Mesothelial cell of epicardium (in vitro differentiated cells): ENCODE measurements at regions not wholly inside any gene's neighbourhood (a gene's known extent, or its start where the extent isn't known, plus 50 kb on each side); places are given as distances from the start of the nearest gene placed in this dataset.
"Not testable (repeated sequence)": the region's sequence is repeated elsewhere in the genome, so short reads cannot be mapped to it uniquely, and the experiment has no call there.

ENCODE experiments used
- DNase-seq, 2 experiments: peaks; one replicate each; pipeline ENCODE4 v3.0.0; 2021; ENCODE audit warnings: low spot score in 2 of 2; ENCODE audit not compliant: unreplicated experiment in 2 of 2
- H3K27ac Mint-ChIP-seq: 2 replicates; pipeline ENCODE4 v1.8.0; 2021; ENCODE audit warnings: mixed read lengths
- H3K27me3 Mint-ChIP-seq: 2 replicates; pipeline ENCODE4 v1.8.0; 2021; ENCODE audit warnings: low read depth, mixed read lengths
- H3K36me3 Mint-ChIP-seq: 2 replicates; pipeline ENCODE4 v1.8.0; 2021; ENCODE audit warnings: mixed read lengths
- H3K4me1 Mint-ChIP-seq: 2 replicates; pipeline ENCODE4 v1.8.0; 2021; ENCODE audit warnings: mixed read lengths
- H3K4me3 Mint-ChIP-seq: 2 replicates; pipeline ENCODE4 v1.8.0; 2021; ENCODE audit warnings: mild to moderate bottlenecking, moderate library complexity, mixed read lengths
- H3K9me3 Mint-ChIP-seq: 2 replicates; pipeline ENCODE4 v1.8.0; 2021; ENCODE audit warnings: mixed read lengths
- CTCF ChIP-seq: fragments of 200-600 bp; sonication (generic); IDR thresholded peaks from one replicate; pipeline ENCODE4 v1.5.0; 2021; ENCODE audit warnings: antibody characterized with exemption; ENCODE audit not compliant: unreplicated experiment

DNA sequence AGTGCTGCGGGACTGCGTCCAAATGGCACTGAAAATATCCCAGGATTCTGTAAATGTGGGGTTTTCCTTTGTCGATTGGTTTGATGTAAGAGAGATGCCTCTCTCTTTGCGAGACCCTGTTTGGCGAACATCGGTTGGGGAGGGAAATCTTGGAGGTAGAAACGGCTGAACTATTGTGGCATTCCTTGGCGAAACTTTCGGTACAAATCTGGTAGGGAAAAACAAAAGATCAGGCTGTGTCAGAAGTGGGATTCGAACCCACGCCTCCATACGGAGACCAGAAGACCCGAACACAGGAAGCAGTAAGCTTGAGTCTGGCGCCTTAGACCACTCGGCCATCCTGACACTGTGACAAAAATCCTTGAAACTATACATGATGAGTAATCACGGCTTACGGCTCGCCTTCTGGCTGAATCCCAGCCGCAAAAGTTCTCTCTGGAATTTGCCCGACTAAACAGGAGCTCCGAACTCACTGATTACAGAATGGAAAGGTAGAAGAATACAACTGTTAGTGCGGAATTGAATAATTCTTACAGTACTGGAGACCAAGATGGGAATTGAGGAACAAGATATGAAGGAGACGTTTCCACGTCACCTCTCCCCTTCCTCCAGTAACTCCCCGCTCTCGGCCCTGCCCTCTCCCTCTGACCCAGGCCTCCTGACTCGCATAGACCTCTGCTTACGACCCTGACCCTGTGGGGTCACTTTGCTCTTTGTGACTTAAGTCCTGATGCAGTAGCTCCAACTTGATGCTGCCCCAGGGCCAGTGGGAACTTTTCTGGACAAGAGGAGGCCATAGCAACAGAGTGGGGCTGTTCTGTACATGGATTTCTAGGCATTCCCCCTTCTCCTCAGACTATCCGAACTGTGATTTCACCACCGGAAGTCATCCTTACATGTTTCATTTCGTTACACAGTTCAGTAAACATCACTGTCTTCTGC is 132.8 kb upstream of the ZNF184 start:
- Mint-ChIP-seq H3K36me3 (no peaks in the 10 kb centered on the region), H3K27ac (peak overlapping the region; percentile 74), H3K27me3 (peaks cover 20% of the 10 kb centered on the region), H3K9me3 (no peaks in the 10 kb centered on the region), H3K4me1 (peaks cover 23% of the 10 kb centered on the region), H3K4me3 (peak overlapping the region; percentile 83)
- DNase-seq = peak; percentile 30 to 79
- no peak for TF ChIP-seq CTCF

DNA sequence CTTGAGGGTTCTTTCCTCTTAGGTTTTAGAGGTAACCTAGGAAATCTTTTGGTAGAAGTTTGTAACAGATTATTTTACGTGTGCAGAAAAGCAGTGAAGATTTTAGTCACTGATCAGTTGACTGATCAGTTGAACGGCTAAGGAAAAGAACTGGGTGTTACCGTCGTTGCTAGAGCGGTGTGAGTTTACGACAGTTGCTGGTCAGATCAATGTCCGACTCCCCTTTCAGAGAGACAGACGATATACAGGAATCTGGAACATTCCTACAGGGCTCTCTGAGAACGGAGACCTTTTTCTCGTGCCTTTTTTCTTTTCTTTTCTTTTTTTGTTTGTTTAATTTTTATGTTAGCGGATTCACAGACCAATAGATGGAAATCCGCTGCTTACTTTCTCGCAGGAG is 132.1 kb upstream of the ZNF184 start:
- no peaks in the 10 kb centered on the region for H3K36me3 Mint-ChIP-seq
- peaks cover 20% of the 10 kb centered on the region for H3K27me3 Mint-ChIP-seq
- peaks cover 23% of the 10 kb centered on the region for H3K4me1 Mint-ChIP-seq
- no peak for DNase-seq
- no peaks in the 10 kb centered on the region for H3K9me3 Mint-ChIP-seq
- no peak for TF ChIP-seq CTCF
- H3K4me3 Mint-ChIP-seq = peak overlapping the region; percentile 83
- H3K27ac Mint-ChIP-seq = peak overlapping the region; percentile 74

- H3K4me1 Mint-ChIP-seq = peaks cover 20% of the 10 kb centered on the region
- no peaks in the 10 kb centered on the region for H3K36me3 Mint-ChIP-seq
- no peak for TF ChIP-seq CTCF
- H3K27me3 Mint-ChIP-seq = peaks cover 51% of the 10 kb centered on the region
- peak overlapping the region; percentile 74 for H3K4me3 Mint-ChIP-seq
- no peaks in the 10 kb centered on the region for H3K9me3 Mint-ChIP-seq
- H3K27ac Mint-ChIP-seq = no peak overlapping the region
- DNase-seq = no peak
Measured at GRCh38 chr6:27601668-27602254, 128.9 kb upstream of the ZNF184 start.

DNA sequence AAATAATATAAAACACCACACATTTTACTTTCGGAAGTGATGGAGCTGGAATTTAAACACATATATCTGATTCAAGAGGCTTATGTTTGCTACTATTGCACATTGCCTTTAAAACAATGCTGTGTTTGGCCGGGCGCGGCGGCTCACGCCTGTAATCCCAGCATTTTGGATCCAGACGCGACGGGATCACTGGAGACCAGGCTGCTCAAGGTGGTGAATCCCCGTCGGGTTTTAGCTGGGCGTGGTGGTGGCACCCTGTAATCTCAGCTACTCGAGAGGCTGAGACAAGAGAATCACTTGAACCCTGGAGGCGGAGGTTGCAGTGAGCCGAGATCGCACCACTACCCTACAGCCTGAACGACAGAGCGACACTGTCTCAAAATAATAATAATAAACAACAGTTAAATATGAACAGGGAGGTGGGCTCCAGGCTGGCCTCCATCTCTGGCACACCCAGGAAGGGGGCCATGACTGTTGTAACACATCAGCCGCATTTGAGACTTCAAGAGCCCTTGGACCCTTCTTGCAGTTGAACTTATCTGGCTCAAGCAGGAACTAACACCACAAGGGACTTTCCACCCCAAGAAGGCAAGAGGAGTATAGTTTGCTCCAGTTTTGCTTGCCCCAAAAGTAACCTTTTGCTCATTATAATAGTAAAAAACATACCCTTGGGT is 127.1 kb upstream of the ZNF184 start:
- no peak for TF ChIP-seq CTCF
- H3K4me3 Mint-ChIP-seq = no peak overlapping the region
- no peak overlapping the region for H3K27ac Mint-ChIP-seq
- H3K9me3 Mint-ChIP-seq = no peaks in the 10 kb centered on the region
- peaks cover 13% of the 10 kb centered on the region for H3K4me1 Mint-ChIP-seq
- peaks cover 55% of the 10 kb centered on the region for H3K27me3 Mint-ChIP-seq
- DNase-seq = no peak
- no peaks in the 10 kb centered on the region for H3K36me3 Mint-ChIP-seq

GRCh38 chr6:27597031-27597567 is 124.2 kb upstream of the ZNF184 start:
- not testable (repeated sequence) for H3K4me1 Mint-ChIP-seq, H3K36me3 Mint-ChIP-seq, H3K9me3 Mint-ChIP-seq, H3K27ac Mint-ChIP-seq, H3K4me3 Mint-ChIP-seq, DNase-seq
- H3K27me3 Mint-ChIP-seq = peaks cover 50% of the 10 kb centered on the region
